ENCODE measurements at regions not wholly inside any gene's neighbourhood (a gene's known extent, or its start where the extent isn't known, plus 50 kb on each side); places are given as distances from the start of the nearest gene placed in this dataset.

DNA sequence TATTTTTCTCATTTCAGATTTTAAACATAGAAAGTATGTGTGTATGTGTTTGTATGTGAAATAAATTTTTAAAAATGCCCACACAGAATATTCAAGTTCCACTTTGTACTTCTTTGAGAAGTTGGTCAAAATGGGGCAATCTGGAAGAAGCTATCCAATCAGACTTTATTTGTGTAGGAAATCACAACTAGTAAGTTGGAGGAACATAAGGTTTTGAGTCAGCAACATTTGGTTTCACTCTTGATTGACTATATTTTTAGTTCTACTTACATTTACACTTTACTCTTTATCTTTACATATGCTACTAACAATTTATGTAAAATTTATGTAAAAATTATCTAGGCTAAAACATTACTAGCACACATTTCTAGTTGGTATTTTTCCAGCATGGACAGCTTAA is 128.1 kb downstream of the ATXN7L3B start:
- Histone ChIP-seq H3K9me3 (ENCODE audit: low read length) (no peaks in the 10 kb centered on the region), H3K9ac (ENCODE audit: insufficient read depth, low read depth, low read length) (no peak overlapping the region), H3K27ac (ENCODE audit: extremely low read length, insufficient read depth, low read length) (no peak overlapping the region), H3K4me3 (replicated peaks in 1 of 3; ENCODE audit: insufficient read depth in 1 of 3, low read depth in 2 of 3, low read length in 3 of 3) (no peak overlapping the region), H3K4me1 (ENCODE audit: insufficient read depth, low read length) (no peaks in the 10 kb centered on the region), H3K4me2 (ENCODE audit: low read depth, low read length) (no peak overlapping the region), H3K27me3 (ENCODE audit: control insufficient read depth in 1 of 2, insufficient read depth in 2 of 2, low read length in 2 of 2) (no peaks in the 10 kb centered on the region), H2AFZ (ENCODE audit: low read length) (no peak overlapping the region), H3K36me3 (replicated peaks in 1 of 2; ENCODE audit: control insufficient read depth in 1 of 2, insufficient read depth in 2 of 2, low read length in 2 of 2) (no peaks in the 10 kb centered on the region), H4K20me1 (ENCODE audit: insufficient read depth, low read length) (no peaks in the 10 kb centered on the region), H3K79me2 (ENCODE audit: insufficient read depth, low read length) (no peaks in the 10 kb centered on the region)
- intact Hi-C loops (cut with micrococcal nuclease; ENCODE audit: unreplicated experiment) (no loop called here), in situ Hi-C loops (cut with HindIII; ENCODE audit: extremely low pct_ligation_motif_present, low pct_unique_long_range_greater_than_20kb) (no loop called here)
- BruUV-seq (replicated peaks) = no TSS peak
- DNase-seq (ENCODE audit: low spot score) (no peak), FAIRE-seq (no peak), ATAC-seq (no peak)
- POLR2A ChIA-PET = no interaction called here
- CTCF ChIA-PET (ENCODE audit: low intra/inter-chr PET ratio, low total read pairs) = no interaction called here
- TF ChIP-seq KDM6A (CRISPR knock-in tag; IDR thresholded peaks at IDR 0.05; ENCODE audit: low read depth) (no peak), PPARG (CRISPR knock-in tag; conservative IDR thresholded peaks at IDR 0.05) (no peak), BRF2 (CRISPR knock-in tag; IDR thresholded peaks at IDR 0.05) (no peak), RELA (CRISPR knock-in tag; IDR thresholded peaks at IDR 0.05) (no peak), SP1 (IDR thresholded peaks at IDR 0.05) (no peak), SP1 (CRISPR knock-in tag; IDR thresholded peaks at IDR 0.05) (no peak), SNAPC4 (CRISPR knock-in tag; IDR thresholded peaks at IDR 0.05) (no peak), MED13 (CRISPR knock-in tag; IDR thresholded peaks at IDR 0.05) (no peak), MEF2D (CRISPR knock-in tag; IDR thresholded peaks at IDR 0.05) (no peak), POGZ (CRISPR knock-in tag; IDR thresholded peaks at IDR 0.05) (no peak), ZNF430 (CRISPR knock-in tag; IDR thresholded peaks at IDR 0.05) (no peak), ZNF484 (CRISPR knock-in tag; IDR thresholded peaks at IDR 0.05; ENCODE audit: borderline replicate concordance, low read depth) (no peak)
- TF ChIP-seq, protein P1, sequence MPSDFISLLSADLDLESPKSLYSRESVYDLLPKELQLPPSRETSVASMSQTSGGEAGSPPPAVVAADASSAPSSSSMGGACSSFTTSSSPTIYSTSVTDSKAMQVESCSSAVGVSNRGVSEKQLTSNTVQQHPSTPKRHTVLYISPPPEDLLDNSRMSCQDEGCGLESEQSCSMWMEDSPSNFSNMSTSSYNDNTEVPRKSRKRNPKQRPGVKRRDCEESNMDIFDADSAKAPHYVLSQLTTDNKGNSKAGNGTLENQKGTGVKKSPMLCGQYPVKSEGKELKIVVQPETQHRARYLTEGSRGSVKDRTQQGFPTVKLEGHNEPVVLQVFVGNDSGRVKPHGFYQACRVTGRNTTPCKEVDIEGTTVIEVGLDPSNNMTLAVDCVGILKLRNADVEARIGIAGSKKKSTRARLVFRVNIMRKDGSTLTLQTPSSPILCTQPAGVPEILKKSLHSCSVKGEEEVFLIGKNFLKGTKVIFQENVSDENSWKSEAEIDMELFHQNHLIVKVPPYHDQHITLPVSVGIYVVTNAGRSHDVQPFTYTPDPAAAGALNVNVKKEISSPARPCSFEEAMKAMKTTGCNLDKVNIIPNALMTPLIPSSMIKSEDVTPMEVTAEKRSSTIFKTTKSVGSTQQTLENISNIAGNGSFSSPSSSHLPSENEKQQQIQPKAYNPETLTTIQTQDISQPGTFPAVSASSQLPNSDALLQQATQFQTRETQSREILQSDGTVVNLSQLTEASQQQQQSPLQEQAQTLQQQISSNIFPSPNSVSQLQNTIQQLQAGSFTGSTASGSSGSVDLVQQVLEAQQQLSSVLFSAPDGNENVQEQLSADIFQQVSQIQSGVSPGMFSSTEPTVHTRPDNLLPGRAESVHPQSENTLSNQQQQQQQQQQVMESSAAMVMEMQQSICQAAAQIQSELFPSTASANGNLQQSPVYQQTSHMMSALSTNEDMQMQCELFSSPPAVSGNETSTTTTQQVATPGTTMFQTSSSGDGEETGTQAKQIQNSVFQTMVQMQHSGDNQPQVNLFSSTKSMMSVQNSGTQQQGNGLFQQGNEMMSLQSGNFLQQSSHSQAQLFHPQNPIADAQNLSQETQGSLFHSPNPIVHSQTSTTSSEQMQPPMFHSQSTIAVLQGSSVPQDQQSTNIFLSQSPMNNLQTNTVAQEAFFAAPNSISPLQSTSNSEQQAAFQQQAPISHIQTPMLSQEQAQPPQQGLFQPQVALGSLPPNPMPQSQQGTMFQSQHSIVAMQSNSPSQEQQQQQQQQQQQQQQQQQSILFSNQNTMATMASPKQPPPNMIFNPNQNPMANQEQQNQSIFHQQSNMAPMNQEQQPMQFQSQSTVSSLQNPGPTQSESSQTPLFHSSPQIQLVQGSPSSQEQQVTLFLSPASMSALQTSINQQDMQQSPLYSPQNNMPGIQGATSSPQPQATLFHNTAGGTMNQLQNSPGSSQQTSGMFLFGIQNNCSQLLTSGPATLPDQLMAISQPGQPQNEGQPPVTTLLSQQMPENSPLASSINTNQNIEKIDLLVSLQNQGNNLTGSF (CRISPR knock-in tag; IDR thresholded peaks at IDR 0.05) = no peak

Measured in HepG2 (cell line).